GM12875 (cell line): ENCODE measurements at regions not wholly inside any gene's neighbourhood (a gene's known extent, or its start where the extent isn't known, plus 50 kb on each side); places are given as distances from the start of the nearest gene placed in this dataset.

Experiments
- H3K4me3 ChIP-seq: one replicate; pipeline ENCODE4 v1.5.1; 2011; ENCODE audit warnings: low read depth, low read length, control low read depth
- TF ChIP-seq, protein P1 (sequence below): IDR thresholded peaks from 2 replicates; pipeline ENCODE4 v1.5.1; 2011; ENCODE audit warnings: low read depth, mild to moderate bottlenecking, control low read depth, inconsistent platforms, low read length, moderate library complexity, borderline replicate concordance; ENCODE audit not compliant: insufficient read depth

DNA sequence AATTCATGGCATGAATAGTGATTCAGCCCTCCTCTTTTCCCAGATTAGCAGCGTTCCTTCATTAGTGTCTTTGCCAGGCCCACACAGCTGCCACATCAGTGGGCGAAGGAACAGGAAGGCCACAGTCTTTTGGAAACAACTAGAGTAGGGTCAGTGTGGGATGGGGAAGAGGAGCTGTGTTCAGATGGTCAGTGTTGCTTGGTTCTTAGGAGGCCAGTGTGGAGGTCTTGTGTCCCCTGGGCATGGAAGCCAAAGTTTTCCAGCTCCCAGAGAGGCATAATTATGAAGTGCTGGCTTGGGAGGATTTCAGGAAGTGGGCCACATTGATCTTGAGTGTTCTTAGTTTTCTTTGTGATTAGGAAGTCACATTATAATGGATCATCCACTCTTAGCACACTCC is 269.6 kb downstream of the PSAT1 start:
- no peak overlapping the region for H3K4me3 ChIP-seq
- TF ChIP-seq, protein P1, sequence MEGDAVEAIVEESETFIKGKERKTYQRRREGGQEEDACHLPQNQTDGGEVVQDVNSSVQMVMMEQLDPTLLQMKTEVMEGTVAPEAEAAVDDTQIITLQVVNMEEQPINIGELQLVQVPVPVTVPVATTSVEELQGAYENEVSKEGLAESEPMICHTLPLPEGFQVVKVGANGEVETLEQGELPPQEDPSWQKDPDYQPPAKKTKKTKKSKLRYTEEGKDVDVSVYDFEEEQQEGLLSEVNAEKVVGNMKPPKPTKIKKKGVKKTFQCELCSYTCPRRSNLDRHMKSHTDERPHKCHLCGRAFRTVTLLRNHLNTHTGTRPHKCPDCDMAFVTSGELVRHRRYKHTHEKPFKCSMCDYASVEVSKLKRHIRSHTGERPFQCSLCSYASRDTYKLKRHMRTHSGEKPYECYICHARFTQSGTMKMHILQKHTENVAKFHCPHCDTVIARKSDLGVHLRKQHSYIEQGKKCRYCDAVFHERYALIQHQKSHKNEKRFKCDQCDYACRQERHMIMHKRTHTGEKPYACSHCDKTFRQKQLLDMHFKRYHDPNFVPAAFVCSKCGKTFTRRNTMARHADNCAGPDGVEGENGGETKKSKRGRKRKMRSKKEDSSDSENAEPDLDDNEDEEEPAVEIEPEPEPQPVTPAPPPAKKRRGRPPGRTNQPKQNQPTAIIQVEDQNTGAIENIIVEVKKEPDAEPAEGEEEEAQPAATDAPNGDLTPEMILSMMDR: no peak

DNA sequence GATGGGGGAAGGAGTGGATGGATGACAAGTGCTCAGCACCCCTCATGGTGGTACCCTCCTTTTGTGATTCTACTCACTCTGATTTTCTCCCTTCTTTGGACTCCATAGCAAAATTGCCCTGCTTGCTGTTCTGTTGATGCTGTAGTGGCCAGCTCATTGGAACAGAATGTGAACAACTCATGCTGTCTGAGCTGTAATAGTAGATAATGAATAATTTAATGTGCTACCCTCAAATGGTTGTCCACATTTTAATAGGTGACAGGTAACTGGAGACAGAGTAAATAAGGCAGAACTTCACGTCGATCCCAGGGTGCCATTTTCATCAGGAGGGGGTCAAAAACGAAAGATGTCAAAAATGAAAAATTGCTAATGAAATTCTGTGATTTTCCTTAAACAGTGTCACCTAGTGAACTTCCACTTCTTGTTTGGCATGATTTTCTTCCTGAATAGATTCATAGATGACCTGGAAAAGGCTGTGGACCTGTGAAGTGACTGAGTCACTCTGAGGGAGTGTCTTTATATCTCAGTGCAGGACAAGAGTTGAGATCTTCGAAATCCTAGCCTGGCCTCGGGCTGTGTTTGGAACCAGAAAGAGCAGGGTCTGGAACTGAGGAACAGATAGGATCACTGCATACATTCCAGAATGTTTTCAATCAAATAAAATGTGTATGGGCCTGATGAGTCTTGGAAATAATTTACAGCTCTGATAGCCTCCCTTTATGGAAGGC is 270.2 kb downstream of the PSAT1 start:
- TF ChIP-seq, protein P1: no peak
- no peak overlapping the region for H3K4me3 ChIP-seq

DNA sequence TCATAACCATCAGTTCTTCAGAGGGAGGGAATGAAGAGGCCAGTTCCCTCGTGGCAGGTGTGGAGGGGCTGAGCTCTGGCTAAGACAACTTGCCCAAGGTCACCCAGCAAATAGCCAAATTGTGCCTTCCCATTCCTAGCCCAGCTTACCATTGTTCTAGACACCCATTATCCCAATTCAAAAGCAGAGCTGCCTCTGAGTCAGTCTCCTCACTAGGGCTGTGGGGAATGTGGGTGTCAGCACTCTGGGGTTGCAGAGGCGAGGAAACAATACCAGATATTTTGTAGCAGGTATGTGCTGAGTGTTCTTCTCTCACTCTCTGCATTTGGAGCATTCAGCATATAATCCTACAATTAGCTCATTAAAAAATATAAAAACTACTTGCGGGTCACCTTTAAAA is 270.8 kb downstream of the PSAT1 start:
- no peak overlapping the region for H3K4me3 ChIP-seq
- TF ChIP-seq, protein P1: no peak

DNA sequence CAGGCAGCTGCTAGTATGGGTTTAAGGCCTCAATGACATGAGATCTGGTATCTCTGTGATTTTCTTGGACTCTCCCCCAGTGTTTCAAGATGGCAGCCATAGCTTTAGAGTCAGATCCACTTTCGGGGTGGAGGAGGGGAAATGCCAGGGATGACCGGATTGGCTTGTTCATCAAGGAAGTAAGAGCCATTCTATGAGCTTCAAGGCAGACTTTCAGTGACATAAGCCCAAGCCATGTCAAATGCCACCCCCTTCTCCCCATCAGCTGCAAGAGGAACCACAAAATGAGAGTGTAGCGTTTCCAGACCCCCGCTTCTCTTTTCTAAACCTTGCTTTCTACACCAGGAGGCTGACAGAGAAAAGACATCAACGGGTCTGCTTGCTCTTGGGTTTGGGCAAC is 271.8 kb downstream of the PSAT1 start:
- TF ChIP-seq, protein P1: no peak
- no peak overlapping the region for H3K4me3 ChIP-seq

DNA sequence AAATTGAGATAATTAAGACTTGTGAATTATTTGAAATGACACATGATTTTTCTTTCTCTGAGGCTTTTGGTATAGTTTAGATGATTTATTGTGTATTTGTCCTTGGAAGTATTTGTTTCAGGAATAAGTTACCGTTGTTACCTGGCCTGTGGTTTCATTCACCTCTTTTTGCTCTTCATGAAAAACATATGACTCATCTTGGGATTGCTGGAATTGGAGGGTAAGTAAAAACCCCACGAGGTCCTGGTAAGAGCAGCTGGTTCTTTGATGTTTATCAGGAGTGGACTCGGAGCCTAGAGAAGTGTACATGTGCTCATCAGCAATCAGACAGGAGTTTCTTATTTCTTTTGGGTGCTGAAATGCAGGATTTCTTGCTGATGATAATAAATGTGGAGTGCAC is 275.3 kb downstream of the PSAT1 start:
- TF ChIP-seq, protein P1: no peak

DNA sequence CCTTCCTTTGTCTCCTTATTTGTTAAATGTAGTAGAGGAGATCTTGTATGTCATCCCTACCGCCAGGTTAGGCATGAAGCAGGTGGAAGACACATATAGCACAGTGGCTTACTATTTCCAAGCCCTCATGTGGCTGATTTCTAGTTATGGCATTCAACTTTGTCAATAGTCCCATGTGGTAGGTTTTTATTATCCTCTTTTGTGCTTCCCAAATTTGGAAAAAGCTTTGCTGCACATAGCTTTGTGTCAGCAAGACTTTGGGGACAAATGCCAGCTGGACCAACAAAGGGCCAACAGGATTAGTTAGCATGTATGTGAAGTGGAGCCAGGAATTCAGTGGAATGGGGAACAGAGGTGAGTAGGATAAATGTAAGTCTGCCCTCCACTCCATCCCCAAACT is 276.3 kb downstream of the PSAT1 start:
- TF ChIP-seq, protein P1: no peak
- H3K4me3 ChIP-seq: no peak overlapping the region

More for the DNA sequence above, 275.3 kb downstream of the PSAT1 start:
- H3K4me3 ChIP-seq: no peak overlapping the region

DNA sequence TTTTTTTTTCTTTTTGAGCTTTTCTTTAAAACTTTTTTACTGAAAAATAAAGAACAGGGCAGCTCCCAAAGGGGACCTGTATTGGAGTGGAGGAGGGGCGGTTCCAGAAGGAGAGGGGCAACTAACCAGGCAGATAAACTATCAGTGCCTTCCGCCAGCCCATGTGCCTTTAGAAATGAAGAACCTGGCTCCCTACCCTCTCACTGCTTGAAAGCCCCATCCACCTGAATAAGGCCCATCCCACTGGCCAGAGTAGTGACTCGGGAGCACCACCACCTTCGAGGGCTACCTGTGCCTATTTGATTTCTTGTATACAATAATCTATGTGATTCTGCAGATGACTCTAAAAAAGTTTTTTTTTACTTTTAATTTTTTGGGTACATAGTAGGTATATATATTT is 276.7 kb downstream of the PSAT1 start:
- H3K4me3 ChIP-seq: no peak overlapping the region
- TF ChIP-seq, protein P1: no peak
